Left colon (tissue), 2 donors: ENCODE measurements at regions not wholly inside any gene's neighbourhood (a gene's known extent, or its start where the extent isn't known, plus 50 kb on each side); places are given as distances from the start of the nearest gene placed in this dataset.

Experiments used
- ATAC-seq: fragments of 200-7000 bp; cut with Tn5 transposase; one replicate; pipeline ENCODE4 v1.9.1; 2020; ENCODE audit warnings: mild to moderate bottlenecking, moderate library complexity
- DNase-seq, 2 donors: peaks; one replicate each; pipeline ENCODE4 v3.0.0-alpha.2; 2020
- intact Hi-C, 2 donors: fragments of 100-400 bp; cut with DNase I in 1 of 2; cut with micrococcal nuclease in 1 of 2; formaldehyde crosslinking; loops; one replicate each; pipeline versions ENCODE4 v1.11.2 to v1.14.0; 2022; cut with DNase I, micrococcal nuclease
- donor health status: DM: no; HTN: no; CAD: no.
- donor health status: DM: yes; HTN: yes; CAD: no.

- intact Hi-C loops = no loop called here
- ATAC-seq (no peak), DNase-seq (no peak)
Measured at GRCh38 chr22:49585461-49586243, 242.0 kb downstream of the BRD1 start.

GRCh38 chr22:49583886-49584505 lies 243.7 kb downstream of the BRD1 start:
- intact Hi-C loops = no loop called here
- DNase-seq = no peak

GRCh38 chr22:49583341-49583740 lies 244.3 kb downstream of the BRD1 start:
- DNase-seq (no peak), ATAC-seq (no peak)
- intact Hi-C loops = no loop called here

More at GRCh38 chr22:49583886-49584505, 243.7 kb downstream of the BRD1 start:
- ATAC-seq = no peak

GRCh38 chr22:49582678-49583077 lies 245.0 kb downstream of the BRD1 start:
- intact Hi-C loops = no loop called here
- ATAC-seq (no peak), DNase-seq (no peak)

GRCh38 chr22:49582181-49582580 lies 245.5 kb downstream of the BRD1 start:
- DNase-seq (no peak), ATAC-seq (no peak)
- intact Hi-C loops = no loop called here

- DNase-seq = no peak
- intact Hi-C loops = no loop called here
- no peak for ATAC-seq
Measured at GRCh38 chr22:49580024-49580423, 247.6 kb downstream of the BRD1 start.

GRCh38 chr22:49577168-49578060 lies 250.3 kb downstream of the BRD1 start:
- no peak for ATAC-seq
- intact Hi-C loops = no loop called here
- no peak for DNase-seq

GRCh38 chr22:49576241-49577141 lies 251.2 kb downstream of the BRD1 start:
- DNase-seq (no peak), ATAC-seq (no peak)
- intact Hi-C loops = no loop called here

GRCh38 chr22:49575703-49576081 lies 252.0 kb downstream of the BRD1 start:
- ATAC-seq (no peak), DNase-seq (no peak)
- intact Hi-C loops = no loop called here

GRCh38 chr22:49574881-49575702 lies 252.6 kb downstream of the BRD1 start:
- intact Hi-C loops = no loop called here
- ATAC-seq (no peak), DNase-seq (no peak)

GRCh38 chr22:49574205-49574880 lies 253.3 kb downstream of the BRD1 start:
- intact Hi-C loops = no loop called here
- ATAC-seq (no peak), DNase-seq (no peak)

- ATAC-seq (no peak), DNase-seq (no peak)
- intact Hi-C loops = no loop called here
Measured at GRCh38 chr22:49573109-49573765, 254.4 kb downstream of the BRD1 start.

GRCh38 chr22:49571326-49571725 lies 256.3 kb downstream of the BRD1 start:
- no peak for DNase-seq
- intact Hi-C loops = no loop called here

GRCh38 chr22:49570032-49570848 lies 257.4 kb downstream of the BRD1 start:
- ATAC-seq = no peak
- DNase-seq = no peak
- intact Hi-C loops = no loop called here

More at GRCh38 chr22:49571326-49571725, 256.3 kb downstream of the BRD1 start:
- ATAC-seq = no peak

- DNase-seq = no peak
- intact Hi-C loops = no loop called here
Measured at GRCh38 chr22:49569286-49570031, 258.2 kb downstream of the BRD1 start.

More at GRCh38 chr22:49569286-49570031, 258.2 kb downstream of the BRD1 start:
- ATAC-seq = no peak
